ENCODE measurements at regions not wholly inside any gene's neighbourhood (a gene's known extent, or its start where the extent isn't known, plus 50 kb on each side); places are given as distances from the start of the nearest gene placed in this dataset.

DNA sequence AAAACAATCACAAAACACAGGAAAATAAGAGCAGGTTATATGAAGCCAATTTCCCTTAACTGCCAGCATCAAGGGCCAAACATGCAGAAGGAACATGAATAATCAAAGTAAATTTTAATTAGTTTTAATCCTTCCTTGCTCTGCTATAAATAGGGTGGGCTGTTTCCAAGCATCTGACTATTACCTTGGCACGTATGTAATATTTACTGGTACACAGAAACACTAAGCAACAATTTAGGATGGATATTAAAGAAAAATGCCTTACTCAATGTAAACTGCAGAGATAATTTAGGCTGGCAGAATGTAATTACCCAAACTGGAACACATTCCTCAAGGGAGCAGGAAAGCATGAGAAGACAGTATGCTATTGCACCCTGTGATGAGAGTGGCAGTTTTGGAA, 468.2 kb downstream of the TDRD15 start:
- Histone ChIP-seq H3K9ac (ENCODE audit: insufficient read length, low read depth) (no peak overlapping the region), H3K27me3 (ENCODE audit: insufficient read depth, insufficient read length) (no peaks in the 10 kb centered on the region), H3K4me3 (ENCODE audit: insufficient read length, low read depth) (no peak overlapping the region), H3K4me1 (ENCODE audit: insufficient read depth, insufficient read length) (no peaks in the 10 kb centered on the region), H3K9me3 (ENCODE audit: insufficient read depth, low read length) (peaks cover 6% of the 10 kb centered on the region; the same call in 1 of the 2 replicates), H3K36me3 (ENCODE audit: insufficient read depth, insufficient read length, low read length) (no peaks in the 10 kb centered on the region)
- no peak for DNase-seq (ENCODE audit: low read depth, low spot score)
- TF ChIP-seq YY1 (IDR thresholded peaks at IDR 0.05; ENCODE audit: insufficient read depth, insufficient read length) (no peak), SUZ12 (IDR thresholded peaks at IDR 0.05; ENCODE audit: extremely low read depth, insufficient read depth, insufficient read length) (no peak), ZNF274 (IDR thresholded peaks at IDR 0.05; ENCODE audit: low read depth, low read length) (no peak)

DNA sequence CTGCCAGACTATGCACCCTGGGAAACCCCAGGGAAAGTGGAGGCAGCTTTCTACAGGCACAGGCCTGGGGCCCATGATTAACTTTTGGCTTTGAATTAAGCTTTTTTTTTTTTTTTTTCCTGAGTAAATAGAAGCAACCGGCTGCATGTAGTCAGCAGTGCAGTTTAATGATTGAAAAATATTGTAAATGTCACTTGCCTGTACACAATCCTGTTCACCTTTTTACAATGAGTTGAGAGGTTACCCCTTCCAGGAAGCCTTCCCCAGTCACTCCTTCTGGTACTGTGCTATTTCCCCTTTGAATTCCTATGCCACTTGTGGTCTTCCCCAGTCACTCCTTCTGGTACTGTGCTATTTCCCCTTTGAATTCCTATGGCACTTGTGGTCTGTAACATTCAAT, 475.6 kb downstream of the TDRD15 start:
- Histone ChIP-seq H3K27me3 (ENCODE audit: insufficient read depth, insufficient read length) (no peaks in the 10 kb centered on the region), H3K4me1 (ENCODE audit: insufficient read depth, insufficient read length) (no peaks in the 10 kb centered on the region), H3K9ac (ENCODE audit: insufficient read length, low read depth) (no peak overlapping the region), H3K36me3 (ENCODE audit: insufficient read depth, insufficient read length, low read length) (no peaks in the 10 kb centered on the region), H3K9me3 (ENCODE audit: insufficient read depth, low read length) (peaks cover 6% of the 10 kb centered on the region; the same call in 1 of the 2 replicates), H3K4me3 (ENCODE audit: insufficient read length, low read depth) (no peak overlapping the region)
- TF ChIP-seq YY1 (IDR thresholded peaks at IDR 0.05; ENCODE audit: insufficient read depth, insufficient read length) (no peak), ZNF274 (IDR thresholded peaks at IDR 0.05; ENCODE audit: low read depth, low read length) (no peak), SUZ12 (IDR thresholded peaks at IDR 0.05; ENCODE audit: extremely low read depth, insufficient read depth, insufficient read length) (no peak)
- DNase-seq (ENCODE audit: low read depth, low spot score): no peak

DNA sequence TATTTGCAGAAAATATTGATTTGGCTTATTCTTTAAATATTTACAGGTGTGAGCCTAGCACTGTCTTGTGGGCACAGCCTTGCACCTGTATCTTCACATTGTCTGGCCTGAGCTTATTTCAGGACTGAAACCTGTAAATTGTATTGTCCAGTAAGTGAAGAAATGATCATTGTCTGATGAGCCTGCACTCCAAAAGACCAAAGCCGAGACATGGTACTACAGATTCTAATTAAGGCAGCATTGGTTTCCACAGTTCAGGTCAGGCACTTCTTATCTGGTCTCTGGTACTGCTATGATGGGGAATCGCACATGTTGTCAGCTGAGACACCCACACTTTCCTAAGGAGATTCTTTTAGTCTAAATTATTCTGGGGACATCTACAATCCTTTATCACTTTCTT, 479.0 kb downstream of the TDRD15 start:
- no peaks in the 10 kb centered on the region for H3K9me3 ChIP-seq (ENCODE audit: insufficient read depth, low read length)
- no peak for TF ChIP-seq ZNF274 (IDR thresholded peaks at IDR 0.05; ENCODE audit: low read depth, low read length)
- H3K4me1 ChIP-seq (ENCODE audit: insufficient read depth, insufficient read length): no peaks in the 10 kb centered on the region
- no peak overlapping the region for H3K9ac ChIP-seq (ENCODE audit: insufficient read length, low read depth)
- no peak overlapping the region for H3K4me3 ChIP-seq (ENCODE audit: insufficient read length, low read depth)
- H3K36me3 ChIP-seq (ENCODE audit: insufficient read depth, insufficient read length, low read length): no peaks in the 10 kb centered on the region
- DNase-seq (ENCODE audit: low read depth, low spot score): no peak
- no peaks in the 10 kb centered on the region for H3K27me3 ChIP-seq (ENCODE audit: insufficient read depth, insufficient read length)

DNA sequence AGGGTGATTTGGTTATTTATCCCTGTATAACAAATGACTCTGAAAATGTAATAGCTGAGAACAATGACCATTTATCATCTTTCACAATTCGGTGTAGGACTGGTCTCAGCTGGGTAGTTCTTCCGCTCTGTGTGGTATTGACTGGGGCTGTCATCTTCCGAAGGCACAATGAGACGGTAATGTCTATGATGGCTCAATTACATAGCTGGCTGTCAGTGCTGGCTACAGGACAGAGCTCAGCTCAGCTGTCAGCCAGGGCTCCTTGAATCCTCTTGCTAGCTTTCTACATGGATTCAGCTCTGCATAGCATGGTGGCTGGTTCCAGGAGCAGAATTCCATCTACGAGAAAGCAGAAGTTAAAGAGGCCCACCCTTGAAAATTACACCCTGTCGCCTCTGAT, 483.8 kb downstream of the TDRD15 start:
- TF ChIP-seq YY1 (IDR thresholded peaks at IDR 0.05; ENCODE audit: insufficient read depth, insufficient read length): no peak
- TF ChIP-seq SUZ12 (IDR thresholded peaks at IDR 0.05; ENCODE audit: extremely low read depth, insufficient read depth, insufficient read length): no peak
- no peak for TF ChIP-seq ZNF274 (IDR thresholded peaks at IDR 0.05; ENCODE audit: low read depth, low read length)
- Histone ChIP-seq H3K4me3 (ENCODE audit: insufficient read length, low read depth) (no peak overlapping the region), H3K27me3 (ENCODE audit: insufficient read depth, insufficient read length) (no peaks in the 10 kb centered on the region), H3K9me3 (ENCODE audit: insufficient read depth, low read length) (no peaks in the 10 kb centered on the region), H3K36me3 (ENCODE audit: insufficient read depth, insufficient read length, low read length) (no peaks in the 10 kb centered on the region), H3K9ac (ENCODE audit: insufficient read length, low read depth) (no peak overlapping the region), H3K4me1 (ENCODE audit: insufficient read depth, insufficient read length) (no peaks in the 10 kb centered on the region)
- DNase-seq (ENCODE audit: low read depth, low spot score): no peak

DNA sequence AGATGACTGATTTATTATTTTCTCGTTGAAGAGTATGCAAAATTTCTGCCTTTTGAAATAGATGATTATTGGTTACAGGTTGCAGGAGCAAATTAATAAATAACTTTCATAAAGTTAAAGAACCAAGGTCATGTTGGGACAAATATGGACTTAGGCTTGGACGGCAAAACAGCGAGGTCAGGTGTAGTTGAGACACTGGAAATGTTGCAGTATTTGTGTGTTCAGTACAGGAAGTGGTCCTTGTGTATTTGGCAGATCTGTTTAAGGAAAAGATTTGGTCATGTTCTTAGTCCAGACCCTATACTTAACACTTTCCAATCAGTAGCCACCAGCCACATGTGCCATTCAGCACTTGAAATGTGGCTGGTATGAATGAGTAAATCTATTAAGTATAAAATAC, 486.5 kb downstream of the TDRD15 start:
- Histone ChIP-seq H3K9ac (ENCODE audit: insufficient read length, low read depth) (no peak overlapping the region), H3K4me3 (ENCODE audit: insufficient read length, low read depth) (no peak overlapping the region), H3K4me1 (ENCODE audit: insufficient read depth, insufficient read length) (no peaks in the 10 kb centered on the region), H3K36me3 (ENCODE audit: insufficient read depth, insufficient read length, low read length) (no peaks in the 10 kb centered on the region), H3K27me3 (ENCODE audit: insufficient read depth, insufficient read length) (no peaks in the 10 kb centered on the region), H3K9me3 (ENCODE audit: insufficient read depth, low read length) (no peaks in the 10 kb centered on the region)
- no peak for TF ChIP-seq ZNF274 (IDR thresholded peaks at IDR 0.05; ENCODE audit: low read depth, low read length)
- TF ChIP-seq YY1 (IDR thresholded peaks at IDR 0.05; ENCODE audit: insufficient read depth, insufficient read length): no peak
- TF ChIP-seq SUZ12 (IDR thresholded peaks at IDR 0.05; ENCODE audit: extremely low read depth, insufficient read depth, insufficient read length): no peak
- no peak for DNase-seq (ENCODE audit: low read depth, low spot score)

DNA sequence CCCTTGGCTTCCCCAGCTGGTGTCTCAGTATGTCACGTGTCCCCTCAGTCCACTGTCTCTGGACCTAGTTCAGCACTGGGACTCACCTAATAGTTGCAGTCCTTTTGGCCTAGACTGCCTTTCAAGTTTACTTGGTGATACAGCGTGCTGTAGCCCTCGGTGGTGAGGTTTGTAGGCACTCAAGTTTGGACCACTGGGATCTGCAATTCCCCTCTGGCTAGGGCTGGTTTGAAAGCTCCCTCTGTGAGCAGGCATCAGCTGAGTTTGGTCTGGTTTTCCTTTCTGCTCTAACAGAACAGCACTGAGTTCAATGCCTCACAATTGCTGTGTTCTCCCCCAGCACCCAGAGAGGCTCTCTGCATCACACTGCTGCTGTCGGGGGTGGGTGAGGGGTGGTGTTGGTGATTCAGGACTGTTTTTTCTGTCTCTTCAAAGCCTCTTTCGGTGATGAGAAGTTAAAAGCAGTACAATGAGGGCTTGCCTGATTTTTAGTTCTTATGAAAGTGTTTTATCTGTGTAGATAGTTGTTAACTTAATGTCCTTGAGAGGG, 494.2 kb downstream of the TDRD15 start:
- no peak overlapping the region for H3K4me3 ChIP-seq (ENCODE audit: insufficient read length, low read depth)

DNA sequence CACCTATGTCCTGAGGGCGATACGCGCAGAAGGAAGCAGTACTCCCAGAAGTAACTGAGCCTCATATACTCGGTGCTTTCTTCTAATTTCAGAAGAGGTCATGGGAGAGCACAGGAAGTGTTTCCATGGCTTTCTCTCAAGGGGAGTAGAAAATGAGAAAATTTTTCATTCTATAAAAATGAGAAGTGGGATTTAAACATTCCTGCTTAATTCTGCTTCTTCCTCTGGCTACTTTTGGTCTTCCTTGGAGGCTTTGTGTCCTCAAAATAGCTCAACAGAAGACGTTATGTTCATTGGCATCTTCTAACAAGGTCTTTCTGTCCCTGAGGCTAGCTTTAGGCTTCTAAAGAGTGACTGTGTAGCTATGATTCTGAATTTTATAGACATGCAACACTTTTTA, 497.0 kb downstream of the TDRD15 start:
- H3K36me3 ChIP-seq (ENCODE audit: insufficient read depth, insufficient read length, low read length): no peaks in the 10 kb centered on the region
- H3K4me1 ChIP-seq (ENCODE audit: insufficient read depth, insufficient read length): peaks cover 2% of the 10 kb centered on the region
- no peak overlapping the region for H3K4me3 ChIP-seq (ENCODE audit: insufficient read length, low read depth)
- no peaks in the 10 kb centered on the region for H3K9me3 ChIP-seq (ENCODE audit: insufficient read depth, low read length)
- no peaks in the 10 kb centered on the region for H3K27me3 ChIP-seq (ENCODE audit: insufficient read depth, insufficient read length)
- no peak for TF ChIP-seq YY1 (IDR thresholded peaks at IDR 0.05; ENCODE audit: insufficient read depth, insufficient read length)
- no peak for TF ChIP-seq ZNF274 (IDR thresholded peaks at IDR 0.05; ENCODE audit: low read depth, low read length)
- no peak for TF ChIP-seq SUZ12 (IDR thresholded peaks at IDR 0.05; ENCODE audit: extremely low read depth, insufficient read depth, insufficient read length)
- no peak for DNase-seq (ENCODE audit: low read depth, low spot score)
- H3K9ac ChIP-seq (ENCODE audit: insufficient read length, low read depth): no peak overlapping the region

More for the DNA sequence above, 494.2 kb downstream of the TDRD15 start:
- no peaks in the 10 kb centered on the region for H3K36me3 ChIP-seq (ENCODE audit: insufficient read depth, insufficient read length, low read length)
- H3K4me1 ChIP-seq (ENCODE audit: insufficient read depth, insufficient read length): peaks cover 2% of the 10 kb centered on the region
- no peaks in the 10 kb centered on the region for H3K9me3 ChIP-seq (ENCODE audit: insufficient read depth, low read length)
- no peak for TF ChIP-seq ZNF274 (IDR thresholded peaks at IDR 0.05; ENCODE audit: low read depth, low read length)
- TF ChIP-seq SUZ12 (IDR thresholded peaks at IDR 0.05; ENCODE audit: extremely low read depth, insufficient read depth, insufficient read length): no peak
- TF ChIP-seq YY1 (IDR thresholded peaks at IDR 0.05; ENCODE audit: insufficient read depth, insufficient read length): no peak
- no peaks in the 10 kb centered on the region for H3K27me3 ChIP-seq (ENCODE audit: insufficient read depth, insufficient read length)
- no peak for DNase-seq (ENCODE audit: low read depth, low spot score)
- H3K9ac ChIP-seq (ENCODE audit: insufficient read length, low read depth): no peak overlapping the region
